Hepatocyte (in vitro differentiated cells): ENCODE measurements at regions not wholly inside any gene's neighbourhood (a gene's known extent, or its start where the extent isn't known, plus 50 kb on each side); places are given as distances from the start of the nearest gene placed in this dataset.

ENCODE experiments used
- EZH2 ChIP-seq: fragments of 200-600 bp; sonication (generic); IDR thresholded peaks from 2 replicates; pipeline ENCODE4 v1.6.1; 2016; ENCODE audit warnings: antibody characterized with exemption, mild to moderate bottlenecking, borderline replicate concordance
- EZH2phosphoT487 ChIP-seq: fragments of 200-600 bp; sonication (generic); IDR thresholded peaks from one replicate; pipeline ENCODE4 v1.6.1; 2018; ENCODE audit warnings: antibody characterized with exemption, mild to moderate bottlenecking, low read depth, moderate library complexity; ENCODE audit not compliant: unreplicated experiment, severe bottlenecking
- TF ChIP-seq, protein P1 (sequence below): fragments of 200-600 bp; sonication (generic); IDR thresholded peaks from 2 replicates; pipeline ENCODE4 v1.5.1; 2016; ENCODE audit warnings: antibody characterized with exemption, mild to moderate bottlenecking; ENCODE audit not compliant: poor library complexity

DNA sequence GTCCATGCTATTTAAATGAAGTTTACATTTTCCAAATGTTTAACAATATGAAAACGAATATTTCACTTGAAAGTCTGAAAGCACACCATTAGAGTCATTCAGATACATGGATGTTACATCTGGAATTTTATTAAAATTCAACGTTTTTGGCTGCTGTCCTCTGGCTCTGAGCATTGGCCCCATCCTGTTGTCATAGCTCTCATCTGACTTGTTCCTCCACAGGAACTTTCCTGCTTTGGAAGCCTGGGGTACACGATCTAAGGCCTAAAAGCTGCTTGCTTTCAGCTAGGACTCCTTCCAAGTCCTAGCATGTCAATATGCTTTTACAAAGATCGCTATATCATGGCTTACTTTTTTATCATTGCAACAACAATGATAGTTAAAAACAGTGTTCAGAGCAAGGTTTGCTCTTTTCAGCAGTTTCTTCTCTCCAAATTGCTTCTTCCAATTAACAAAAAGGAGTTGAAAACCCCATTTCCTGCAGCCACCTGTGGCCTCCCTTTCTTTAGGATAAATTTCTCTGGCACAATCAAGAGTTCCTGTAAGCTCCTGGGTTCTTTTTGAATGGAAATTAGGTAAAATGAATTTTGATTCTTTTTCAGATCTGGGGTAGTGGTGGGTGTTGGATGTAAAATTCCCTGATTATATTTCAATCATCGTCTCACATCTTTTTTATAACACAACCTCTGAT, 413.4 kb upstream of the AGA start:
- TF ChIP-seq, protein P1, sequence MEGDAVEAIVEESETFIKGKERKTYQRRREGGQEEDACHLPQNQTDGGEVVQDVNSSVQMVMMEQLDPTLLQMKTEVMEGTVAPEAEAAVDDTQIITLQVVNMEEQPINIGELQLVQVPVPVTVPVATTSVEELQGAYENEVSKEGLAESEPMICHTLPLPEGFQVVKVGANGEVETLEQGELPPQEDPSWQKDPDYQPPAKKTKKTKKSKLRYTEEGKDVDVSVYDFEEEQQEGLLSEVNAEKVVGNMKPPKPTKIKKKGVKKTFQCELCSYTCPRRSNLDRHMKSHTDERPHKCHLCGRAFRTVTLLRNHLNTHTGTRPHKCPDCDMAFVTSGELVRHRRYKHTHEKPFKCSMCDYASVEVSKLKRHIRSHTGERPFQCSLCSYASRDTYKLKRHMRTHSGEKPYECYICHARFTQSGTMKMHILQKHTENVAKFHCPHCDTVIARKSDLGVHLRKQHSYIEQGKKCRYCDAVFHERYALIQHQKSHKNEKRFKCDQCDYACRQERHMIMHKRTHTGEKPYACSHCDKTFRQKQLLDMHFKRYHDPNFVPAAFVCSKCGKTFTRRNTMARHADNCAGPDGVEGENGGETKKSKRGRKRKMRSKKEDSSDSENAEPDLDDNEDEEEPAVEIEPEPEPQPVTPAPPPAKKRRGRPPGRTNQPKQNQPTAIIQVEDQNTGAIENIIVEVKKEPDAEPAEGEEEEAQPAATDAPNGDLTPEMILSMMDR, result no peak
- TF ChIP-seq EZH2 (no peak), EZH2phosphoT487 (no peak)
